Stimulated activated CD4-positive, alpha-beta T cell treated with anti-CD3 and anti-CD28 coated beads, Interleukin-15, amount 100 ng/mL, for 48 hours (primary cell): ENCODE measurements at regions not wholly inside any gene's neighbourhood (a gene's known extent, or its start where the extent isn't known, plus 50 kb on each side); places are given as distances from the start of the nearest gene placed in this dataset.
"Not testable (repeated sequence)": the region's sequence is repeated elsewhere in the genome, so short reads cannot be mapped to it uniquely, and the experiment has no call there.

Experiments used
- DNase-seq, 2 donors: peaks; one replicate each; pipeline ENCODE4 v3.0.0-alpha.2; 2020; ENCODE audit warnings: low read depth in 2 of 2

DNA sequence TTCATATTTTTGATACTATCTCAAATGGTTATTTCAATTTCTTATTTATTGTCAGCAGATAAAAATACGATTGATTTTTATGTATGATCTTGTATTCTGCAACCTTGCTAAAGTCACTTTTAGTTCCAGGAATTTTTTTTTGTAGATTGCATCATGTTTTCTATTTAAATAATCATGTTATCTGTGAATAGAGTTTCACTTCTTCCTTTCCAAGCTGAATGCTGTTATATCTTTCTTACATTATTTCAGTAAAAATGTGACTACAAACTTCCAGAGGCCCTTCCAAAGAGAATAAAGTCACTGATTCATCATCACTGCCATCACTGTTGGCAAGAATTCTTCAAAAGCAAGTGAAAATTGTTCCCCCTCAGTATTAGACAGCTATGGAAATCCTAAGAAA is 104.7 kb upstream of the RAP1B start:
- DNase-seq: no peak

DNA sequence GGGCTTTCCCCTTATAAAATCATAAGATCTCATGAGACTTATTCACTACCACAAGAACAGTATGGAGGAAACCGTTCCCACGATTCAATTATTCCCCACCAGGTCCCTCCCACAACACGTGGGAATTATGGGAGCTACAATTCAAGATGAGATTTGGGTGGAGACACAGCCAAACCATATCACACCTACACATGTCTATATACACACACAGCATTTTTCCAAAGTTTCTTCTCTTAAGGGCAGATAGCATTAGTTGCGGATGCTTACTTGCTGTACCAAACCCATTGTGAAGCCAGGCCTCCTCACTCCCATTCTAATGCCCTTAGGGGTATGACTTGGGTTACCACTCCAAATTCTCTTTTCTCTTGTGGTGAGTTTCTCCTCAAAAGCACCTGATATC is 104.1 kb upstream of the RAP1B start:
- no peak for DNase-seq

DNA sequence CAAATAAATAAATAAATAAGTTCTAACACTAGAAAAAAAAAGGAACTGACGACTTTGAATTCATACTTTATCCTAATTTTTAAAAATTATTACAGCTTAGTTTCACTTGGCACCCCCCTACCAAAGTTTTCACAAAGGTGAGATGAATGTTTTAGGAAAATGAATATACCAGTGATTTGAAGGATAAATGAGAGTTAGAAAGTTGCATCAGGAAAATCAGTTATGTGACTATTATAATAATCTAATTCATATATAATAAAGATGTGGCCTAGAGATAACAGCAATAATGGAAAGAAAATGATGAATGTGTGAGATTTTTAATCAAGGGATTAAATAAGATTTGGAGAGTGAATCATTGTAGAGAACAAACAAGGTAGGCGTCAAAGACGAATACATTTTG is 103.0 kb upstream of the RAP1B start:
- no peak for DNase-seq

DNA sequence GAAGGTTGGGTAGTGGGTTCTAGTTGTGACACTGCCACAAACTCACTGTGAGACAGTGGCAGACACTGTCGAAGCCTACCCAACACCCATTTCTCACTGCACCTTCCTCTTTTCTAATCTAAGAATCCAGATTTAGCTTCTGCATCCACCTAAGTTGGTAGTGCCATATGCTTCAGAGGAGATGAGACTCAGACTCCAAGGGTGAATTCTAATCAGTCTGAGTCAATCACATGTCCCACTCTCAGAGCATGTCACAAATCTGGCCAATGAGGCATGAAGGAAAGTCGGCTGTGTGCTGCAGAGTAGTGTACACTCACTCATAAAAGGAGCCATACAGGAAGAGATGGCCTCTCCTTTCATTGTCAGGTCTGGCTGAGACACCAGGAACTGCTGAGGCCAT is 102.1 kb upstream of the RAP1B start:
- DNase-seq: no peak

DNA sequence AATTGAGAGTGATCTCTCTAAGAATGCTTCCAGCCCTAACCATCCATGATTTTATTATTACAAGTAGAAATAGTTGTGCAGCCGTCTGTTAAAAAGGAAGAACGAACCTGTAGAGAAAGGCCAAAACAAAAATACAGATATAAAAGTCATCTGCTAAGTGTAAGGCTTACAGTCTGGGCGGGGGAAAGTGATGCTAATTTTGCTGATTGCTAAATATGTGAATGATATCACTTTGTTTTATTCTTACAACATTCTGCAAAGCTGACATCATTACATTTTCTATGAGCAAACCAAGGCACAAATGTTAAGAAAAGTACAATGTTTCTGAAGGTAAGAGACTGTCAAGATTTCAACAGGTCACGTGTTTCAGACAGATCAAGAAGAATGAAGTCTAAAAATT is 101.5 kb upstream of the RAP1B start:
- DNase-seq: no peak

DNA sequence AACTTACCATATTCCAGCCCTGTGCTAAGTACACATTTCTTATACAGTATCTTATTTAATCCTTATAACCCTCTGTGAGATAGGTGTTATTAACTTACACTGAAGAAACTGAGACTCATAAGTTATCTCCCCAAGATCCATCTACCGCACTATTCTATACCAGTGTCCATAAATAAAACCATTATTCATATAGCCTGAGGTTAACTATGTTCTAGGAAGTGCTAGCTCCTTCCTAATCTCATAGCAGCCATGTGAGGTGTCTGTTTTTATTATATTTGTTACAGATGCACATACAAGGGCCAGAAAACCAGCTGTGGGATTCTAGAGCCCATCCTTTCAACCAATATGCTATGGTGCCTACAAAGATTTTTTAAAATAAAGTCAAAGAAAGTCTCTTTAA is 100.3 kb upstream of the RAP1B start:
- no peak for DNase-seq

DNA sequence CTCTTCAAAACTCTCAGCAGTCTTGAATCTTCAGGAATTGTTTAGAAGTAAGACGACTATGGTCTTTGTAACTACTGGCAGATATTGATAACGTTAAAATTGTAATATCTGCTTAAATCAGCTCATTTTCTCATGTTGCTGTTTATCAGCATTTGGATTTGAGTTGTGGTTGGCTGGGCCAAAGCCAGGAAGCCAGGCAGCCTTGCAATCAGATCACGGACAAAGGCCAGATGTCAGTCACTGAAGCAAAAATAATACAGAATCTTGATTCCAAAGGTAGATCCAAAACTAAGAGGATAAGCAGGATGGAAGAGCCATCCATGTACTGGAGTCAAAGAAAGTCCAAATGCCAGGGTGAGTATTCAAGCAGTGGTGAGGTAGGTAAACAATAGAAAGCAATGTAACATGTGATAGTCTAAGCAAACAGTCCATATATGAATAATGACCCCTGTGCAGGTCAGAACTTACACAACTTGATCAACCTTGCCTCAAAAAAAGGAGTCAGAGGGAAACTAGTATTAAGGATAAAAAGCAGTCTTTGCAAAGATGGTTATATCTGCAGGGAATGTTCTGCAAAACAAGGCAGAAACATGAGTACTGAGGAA is 95.8 kb upstream of the RAP1B start:
- no peak for DNase-seq

DNA sequence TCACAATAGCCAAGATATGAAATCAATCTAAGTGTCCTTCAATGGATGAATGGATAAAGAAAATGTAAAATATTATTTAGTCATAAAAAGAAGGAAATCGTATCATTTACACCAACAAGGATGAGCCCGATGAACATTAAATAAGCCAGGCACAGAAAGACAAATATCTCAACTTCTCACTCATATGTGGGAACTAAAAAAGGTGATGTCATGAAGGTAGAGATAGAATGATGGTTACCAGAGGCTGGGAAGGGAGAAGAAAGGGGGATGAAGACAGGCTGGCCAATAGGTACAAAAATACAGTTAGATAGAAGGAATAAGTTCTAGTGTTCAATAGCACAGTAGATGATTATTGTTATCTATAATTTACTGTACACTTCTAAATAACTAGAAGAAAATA is 94.9 kb upstream of the RAP1B start:
- no peak for DNase-seq

DNA sequence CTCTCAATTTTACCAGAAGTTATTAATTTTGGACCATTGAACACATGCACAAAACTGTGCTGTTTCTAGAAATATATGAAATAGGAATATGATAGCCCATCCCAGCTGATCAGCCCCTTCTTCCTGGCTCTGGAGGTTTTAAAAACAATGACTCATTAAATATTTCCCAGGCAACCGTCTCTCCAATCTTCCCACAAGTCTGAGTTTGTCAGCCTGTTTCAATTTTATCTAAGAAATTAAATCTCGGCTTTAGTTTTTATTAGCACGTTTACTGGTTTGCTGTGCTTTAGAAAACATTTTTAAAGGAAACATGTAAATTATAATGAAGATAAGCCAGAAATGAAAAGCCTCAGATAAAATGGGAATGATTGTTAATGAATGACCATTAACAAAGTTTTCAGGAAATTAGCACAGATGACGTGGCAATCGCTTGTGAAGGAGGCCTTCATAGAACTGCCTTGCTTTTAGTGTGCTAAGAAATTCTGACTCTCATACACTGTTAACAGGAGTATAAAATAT is 89.3 kb upstream of the RAP1B start:
- no peak for DNase-seq

DNA sequence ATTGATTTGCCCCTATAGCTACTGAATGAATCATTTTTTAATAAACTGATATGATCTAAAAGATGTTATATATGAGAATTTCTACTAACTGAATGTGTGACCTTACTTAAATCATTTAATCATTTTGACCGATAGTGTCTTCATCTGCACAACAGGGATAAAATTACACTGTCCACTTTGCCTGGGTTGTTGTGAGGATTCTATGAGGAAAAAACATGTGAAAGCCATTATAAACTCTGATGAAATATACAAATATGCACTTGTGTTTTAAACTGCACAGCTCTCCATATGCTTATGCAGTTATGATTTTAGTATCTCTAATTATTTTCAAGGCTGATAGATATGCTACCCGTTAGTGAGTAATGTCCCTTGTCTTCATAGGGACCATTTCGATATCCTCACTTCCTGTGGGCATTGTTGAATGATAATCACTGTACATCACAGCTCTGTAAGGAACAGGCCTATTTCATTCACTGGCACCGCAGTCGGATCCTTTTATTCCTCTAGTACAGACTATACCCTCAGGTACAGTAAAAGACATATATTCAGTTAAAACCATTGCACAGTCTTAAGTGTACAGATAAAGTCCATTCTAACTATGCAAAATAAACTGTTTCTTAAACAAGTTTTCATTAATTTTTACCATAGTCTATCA is 88.7 kb upstream of the RAP1B start:
- DNase-seq: no peak

DNA sequence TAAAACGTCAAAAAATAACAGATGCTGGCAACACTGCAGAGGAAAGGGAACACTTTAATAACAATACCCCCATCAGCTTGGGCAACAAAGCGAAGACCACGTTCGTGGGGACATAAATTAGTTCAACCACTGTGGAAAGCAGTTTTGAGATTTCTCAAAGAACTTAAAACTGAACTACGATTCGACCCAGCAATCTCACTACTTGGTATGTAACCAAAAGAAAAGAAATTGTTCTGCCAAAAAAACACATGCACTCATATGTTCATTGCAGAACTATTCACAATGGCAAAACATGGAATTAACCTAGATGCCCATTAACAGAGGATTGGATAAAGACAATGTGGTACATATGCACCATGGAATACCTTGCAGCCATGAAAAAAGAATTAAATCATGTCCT is 81.2 kb upstream of the RAP1B start:
- no peak for DNase-seq

DNA sequence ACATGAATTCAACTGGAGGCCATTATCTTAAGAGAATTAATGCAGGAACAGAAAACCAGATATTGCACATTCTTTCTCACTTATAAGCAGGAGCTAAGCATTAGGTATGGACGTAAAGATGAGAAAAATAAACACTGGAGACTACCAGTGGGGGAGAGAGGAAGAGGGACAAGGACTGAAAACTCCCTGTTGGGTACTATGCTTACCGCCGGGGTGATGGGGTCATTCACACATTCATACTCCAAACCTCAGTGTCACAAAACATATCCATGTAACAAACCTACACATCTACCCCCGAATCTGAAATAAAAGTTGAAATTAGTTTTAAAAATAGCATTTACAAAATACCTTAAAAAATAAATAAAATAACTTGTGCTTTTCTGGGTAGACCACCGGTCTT is 80.8 kb upstream of the RAP1B start:
- DNase-seq: no peak

DNA sequence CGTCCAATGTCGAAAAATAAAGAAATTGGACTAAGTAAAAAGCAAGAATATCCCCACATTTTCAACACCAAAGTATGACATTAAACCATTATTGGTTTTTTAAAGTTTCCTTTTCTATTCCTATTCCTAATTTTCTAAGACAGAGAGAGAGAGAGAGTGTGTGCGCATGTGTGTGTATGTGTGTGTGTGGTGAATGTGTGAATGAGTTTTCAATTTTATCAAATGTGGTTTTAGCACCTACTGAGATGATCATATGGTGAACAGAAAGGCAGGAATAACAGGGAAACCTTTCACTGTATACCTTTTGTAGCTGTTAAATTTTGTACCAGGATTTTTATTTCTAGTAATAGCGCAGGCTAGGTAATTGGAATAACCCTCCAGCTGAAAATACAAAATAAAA is 80.4 kb upstream of the RAP1B start:
- no peak for DNase-seq

DNA sequence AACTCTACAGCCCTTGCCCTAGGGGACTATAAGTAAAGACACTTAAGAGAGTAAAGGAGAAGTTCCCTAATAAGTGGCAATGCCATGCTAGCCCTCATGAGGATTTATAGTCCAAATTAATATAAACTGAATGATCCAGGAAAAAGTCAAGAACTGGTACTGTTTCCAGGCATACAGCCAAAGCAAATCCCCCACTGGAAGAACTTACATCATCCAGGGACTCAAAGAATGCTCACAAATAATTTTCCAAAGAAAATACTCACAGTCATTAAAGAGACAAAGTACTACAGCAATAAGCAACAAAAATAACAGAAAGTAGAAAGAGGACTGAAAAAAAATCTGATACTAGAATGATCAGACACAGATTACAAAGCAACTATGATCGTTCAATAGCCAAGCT is 79.7 kb upstream of the RAP1B start:
- no peak for DNase-seq

DNA sequence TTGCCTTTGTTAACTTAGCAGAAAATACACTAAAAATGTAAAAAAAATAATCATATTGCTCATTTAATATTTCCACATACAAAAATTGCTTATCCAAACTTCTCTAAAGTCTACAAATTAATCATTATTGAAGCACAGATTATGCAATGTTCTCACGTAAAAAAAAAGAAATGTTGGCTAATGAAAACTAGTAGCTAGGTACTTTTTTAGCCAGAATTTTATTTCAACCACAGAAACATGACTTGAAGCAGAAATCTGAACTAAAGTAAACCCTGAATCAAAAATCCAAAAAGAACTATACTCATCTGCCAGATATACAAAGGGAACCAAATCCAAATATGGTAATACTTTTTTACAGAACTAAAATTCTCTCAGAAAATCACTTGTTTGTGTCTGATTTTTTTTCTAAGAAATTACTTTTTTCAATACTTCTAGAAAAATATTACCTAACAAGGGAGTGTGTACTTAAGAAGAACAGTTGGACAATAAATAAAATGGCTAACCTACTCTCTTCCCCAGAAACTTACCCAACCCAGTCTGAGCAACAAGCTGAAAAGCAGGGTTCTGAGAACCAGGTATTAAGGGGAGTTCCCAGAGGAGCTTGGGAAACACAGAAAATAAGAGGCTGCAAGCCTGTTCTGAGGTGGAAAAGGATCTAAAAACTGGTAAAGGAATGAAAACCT is 78.4 kb upstream of the RAP1B start:
- DNase-seq: no peak

DNA sequence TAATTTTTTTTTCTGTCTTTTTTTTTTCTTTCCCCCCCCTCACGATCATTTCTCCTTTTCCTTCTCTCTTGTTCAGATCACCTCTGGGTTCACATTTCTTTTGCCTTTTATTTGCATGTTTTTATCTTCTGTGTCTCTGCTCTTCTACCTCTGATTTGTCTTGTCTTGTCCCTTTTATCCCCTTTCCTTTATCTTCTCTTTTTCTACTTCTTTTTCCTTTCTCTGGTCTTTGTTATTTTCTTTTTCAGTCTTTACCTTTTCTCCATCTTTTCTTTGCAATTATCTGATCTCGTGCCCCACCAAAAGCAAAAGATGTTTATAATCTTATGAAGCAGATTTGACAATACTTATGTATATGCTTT is 77.8 kb upstream of the RAP1B start:
- no peak for DNase-seq

DNA sequence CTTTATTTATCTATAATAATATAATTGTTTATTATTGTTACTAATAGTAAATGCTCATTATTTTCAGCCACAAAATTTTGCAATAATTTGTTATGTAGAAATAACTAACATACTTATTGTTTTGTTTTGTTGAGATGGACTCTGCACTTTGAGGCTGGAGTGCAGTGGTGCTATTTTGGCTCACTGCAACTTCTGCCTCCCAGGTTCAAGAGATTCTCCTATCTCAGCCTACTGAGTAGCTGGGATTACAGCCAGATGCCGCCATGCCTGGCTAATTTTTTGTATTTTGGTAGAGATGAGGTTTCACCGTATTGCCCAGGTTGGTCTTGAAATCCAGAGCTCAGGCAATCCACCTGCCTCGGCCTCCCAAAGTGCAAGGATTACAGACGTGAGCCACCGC is 76.6 kb upstream of the RAP1B start:
- DNase-seq: no peak

DNA sequence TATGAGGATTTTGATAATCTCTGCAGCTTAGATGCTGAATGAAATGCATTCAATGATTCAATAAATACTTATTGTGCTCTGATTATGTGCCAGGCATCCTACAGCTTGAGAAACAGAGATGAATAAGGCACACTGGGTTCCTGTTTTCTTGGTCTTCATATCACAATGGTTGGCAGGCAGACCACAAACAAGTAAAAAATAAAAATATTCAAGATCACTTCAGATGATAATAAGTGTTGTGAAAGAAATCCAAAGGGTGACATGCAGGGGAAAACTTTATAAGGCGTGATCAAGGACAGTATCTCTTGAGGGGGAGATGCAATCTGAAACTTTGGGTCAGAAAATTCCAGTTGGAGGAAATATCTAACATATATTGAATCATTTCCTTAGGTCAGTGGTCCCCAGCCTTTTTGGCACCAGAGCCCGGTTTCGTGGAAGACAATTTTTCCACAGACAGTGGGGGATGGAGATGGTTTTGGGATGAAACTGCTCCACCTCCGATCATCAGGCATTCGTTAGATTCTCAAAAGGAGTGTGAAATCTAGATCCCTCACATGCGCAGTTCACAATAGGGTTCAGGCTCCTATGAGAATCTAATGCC is 73.7 kb upstream of the RAP1B start:
- no peak for DNase-seq

DNA sequence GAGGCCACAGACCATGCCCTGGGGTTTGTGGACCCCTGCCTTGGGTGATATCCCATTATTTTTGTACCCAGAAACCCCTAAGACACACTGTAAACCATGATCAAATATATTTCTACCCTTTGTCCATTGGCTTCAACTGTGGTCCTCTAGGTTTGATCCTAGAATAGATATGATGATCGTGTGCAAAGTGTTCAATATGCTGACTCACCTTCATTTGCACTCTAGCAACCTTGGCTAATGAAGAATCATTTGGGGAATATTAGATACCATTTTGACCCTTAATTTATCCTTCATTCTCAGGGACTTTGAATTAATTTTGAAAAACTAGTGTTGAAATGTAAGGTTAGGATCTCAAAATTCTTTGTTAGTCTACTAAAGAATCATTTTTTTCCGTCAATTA is 73.1 kb upstream of the RAP1B start:
- no peak for DNase-seq

DNA sequence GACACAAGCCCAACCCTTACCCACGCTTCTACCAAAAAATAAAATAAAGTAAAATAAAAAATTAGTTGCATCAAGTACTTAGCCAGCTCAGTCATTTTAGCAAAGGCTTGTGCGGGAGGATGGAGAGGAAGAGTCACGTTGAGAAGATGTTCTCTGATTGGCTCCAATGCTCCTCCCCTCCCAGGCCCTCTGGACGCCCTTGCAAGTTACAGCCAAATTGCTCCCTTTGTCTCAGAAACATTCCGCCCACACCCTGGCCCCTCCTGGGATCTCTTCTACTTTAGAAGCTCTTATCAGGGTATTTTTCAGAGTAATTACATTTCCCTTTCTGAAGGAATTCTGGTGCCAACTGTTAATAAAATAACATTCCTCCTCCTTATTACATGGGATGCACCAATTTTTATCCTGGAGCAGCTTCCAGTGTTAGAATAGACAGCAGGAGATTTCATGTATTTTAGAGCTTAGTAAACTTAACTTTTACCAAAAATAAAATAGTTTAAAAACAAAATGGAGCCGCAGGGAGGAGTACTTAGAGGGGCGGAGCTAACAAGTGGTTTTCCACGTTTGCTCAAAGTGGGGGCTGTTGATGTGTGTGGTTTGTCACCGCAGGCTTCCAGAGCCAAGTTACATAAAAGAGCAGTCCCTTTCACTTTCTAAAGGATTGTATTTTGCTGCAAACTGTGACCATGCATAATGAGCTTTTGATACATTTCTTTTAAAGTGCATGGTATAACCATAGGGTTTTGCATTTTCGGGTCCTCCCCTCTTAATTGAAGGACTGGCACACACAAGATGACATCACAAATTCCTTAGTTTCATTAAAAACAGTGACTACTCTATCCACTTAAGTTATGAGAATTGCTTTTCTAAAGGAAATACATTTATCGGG is 71.7 kb upstream of the RAP1B start:
- DNase-seq: peak; percentile 15 to 18

DNA sequence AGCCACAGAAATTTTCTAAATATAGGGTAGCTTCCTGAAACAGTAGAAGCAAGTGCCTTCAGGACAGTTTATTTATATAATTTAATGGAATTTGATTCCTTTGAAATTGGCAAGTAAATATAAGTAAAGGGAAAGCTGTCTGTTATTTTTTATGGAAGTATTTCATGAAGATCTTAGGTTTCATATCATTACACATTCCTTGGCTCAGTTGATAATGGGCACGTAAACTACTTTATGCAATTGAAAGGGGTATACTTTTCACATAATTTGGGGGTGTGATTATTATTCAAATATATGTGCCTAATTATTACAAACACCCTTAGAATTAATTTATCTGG is 71.1 kb upstream of the RAP1B start:
- no peak for DNase-seq

DNA sequence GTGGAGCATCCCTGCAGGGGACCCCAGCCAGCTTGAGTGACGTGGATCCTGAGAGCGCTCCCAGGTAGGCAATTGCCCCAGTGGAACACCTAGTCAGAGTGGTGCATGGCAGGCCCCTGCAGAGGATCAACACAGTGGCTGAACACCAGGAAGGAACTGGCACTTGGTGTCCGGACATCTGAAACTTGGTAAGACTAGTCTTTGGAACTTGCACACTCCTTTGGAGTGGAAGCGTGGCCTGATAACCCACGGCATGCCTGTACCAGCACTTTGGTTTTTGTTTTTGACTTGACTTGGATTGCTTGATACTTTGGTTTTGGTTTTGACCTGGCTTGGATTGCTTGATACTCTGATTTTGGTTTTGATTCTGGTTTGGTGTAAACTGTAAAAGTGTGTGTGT is 69.9 kb upstream of the RAP1B start:
- not testable (repeated sequence) for DNase-seq
